ENCODE measurements at regions not wholly inside any gene's neighbourhood (a gene's known extent, or its start where the extent isn't known, plus 50 kb on each side); places are given as distances from the start of the nearest gene placed in this dataset.

- TF ChIP-seq POLR2A (IDR thresholded peaks at IDR 0.05) = no peak
- TF ChIP-seq, protein P1, sequence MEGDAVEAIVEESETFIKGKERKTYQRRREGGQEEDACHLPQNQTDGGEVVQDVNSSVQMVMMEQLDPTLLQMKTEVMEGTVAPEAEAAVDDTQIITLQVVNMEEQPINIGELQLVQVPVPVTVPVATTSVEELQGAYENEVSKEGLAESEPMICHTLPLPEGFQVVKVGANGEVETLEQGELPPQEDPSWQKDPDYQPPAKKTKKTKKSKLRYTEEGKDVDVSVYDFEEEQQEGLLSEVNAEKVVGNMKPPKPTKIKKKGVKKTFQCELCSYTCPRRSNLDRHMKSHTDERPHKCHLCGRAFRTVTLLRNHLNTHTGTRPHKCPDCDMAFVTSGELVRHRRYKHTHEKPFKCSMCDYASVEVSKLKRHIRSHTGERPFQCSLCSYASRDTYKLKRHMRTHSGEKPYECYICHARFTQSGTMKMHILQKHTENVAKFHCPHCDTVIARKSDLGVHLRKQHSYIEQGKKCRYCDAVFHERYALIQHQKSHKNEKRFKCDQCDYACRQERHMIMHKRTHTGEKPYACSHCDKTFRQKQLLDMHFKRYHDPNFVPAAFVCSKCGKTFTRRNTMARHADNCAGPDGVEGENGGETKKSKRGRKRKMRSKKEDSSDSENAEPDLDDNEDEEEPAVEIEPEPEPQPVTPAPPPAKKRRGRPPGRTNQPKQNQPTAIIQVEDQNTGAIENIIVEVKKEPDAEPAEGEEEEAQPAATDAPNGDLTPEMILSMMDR (IDR thresholded peaks at IDR 0.05) = no peak
Observed at GRCh38 chr16:22648141-22648540, 137.4 kb downstream of the NPIPB5 start.
